ENCODE measurements at regions not wholly inside any gene's neighbourhood (a gene's known extent, or its start where the extent isn't known, plus 50 kb on each side); places are given as distances from the start of the nearest gene placed in this dataset.
"Not testable (repeated sequence)": the region's sequence is repeated elsewhere in the genome, so short reads cannot be mapped to it uniquely, and the experiment has no call there.

DNA sequence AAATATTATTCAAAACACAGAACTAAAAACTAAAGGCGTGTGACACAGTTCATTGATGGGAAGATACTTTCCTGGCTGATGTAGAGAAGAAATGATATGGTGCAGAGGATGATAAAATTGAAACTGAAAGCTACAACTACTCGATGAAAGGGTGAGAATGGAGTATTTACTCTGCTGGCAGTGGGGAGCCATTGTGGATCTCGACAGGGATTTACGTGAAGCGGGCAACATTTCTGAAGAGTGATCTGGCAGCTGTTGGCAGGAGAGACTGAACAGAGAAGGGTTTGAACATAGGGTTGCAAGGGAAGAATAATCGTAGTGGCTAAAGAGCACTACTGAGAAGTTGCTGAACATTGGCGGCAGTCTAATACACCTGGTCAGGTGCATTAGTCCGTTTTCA is 464.9 kb downstream of the PDZRN4 start:
- no peak for DNase-seq
- no peak overlapping the region for H3K4me3 ChIP-seq
- no peaks in the 10 kb centered on the region for H3K27me3 ChIP-seq
- TF ChIP-seq POLR2AphosphoS5 (IDR thresholded peaks at IDR 0.05) (no peak), EP300 (IDR thresholded peaks at IDR 0.05) (no peak), POLR2A (IDR thresholded peaks at IDR 0.05) (no peak)
- TF ChIP-seq, protein P1, sequence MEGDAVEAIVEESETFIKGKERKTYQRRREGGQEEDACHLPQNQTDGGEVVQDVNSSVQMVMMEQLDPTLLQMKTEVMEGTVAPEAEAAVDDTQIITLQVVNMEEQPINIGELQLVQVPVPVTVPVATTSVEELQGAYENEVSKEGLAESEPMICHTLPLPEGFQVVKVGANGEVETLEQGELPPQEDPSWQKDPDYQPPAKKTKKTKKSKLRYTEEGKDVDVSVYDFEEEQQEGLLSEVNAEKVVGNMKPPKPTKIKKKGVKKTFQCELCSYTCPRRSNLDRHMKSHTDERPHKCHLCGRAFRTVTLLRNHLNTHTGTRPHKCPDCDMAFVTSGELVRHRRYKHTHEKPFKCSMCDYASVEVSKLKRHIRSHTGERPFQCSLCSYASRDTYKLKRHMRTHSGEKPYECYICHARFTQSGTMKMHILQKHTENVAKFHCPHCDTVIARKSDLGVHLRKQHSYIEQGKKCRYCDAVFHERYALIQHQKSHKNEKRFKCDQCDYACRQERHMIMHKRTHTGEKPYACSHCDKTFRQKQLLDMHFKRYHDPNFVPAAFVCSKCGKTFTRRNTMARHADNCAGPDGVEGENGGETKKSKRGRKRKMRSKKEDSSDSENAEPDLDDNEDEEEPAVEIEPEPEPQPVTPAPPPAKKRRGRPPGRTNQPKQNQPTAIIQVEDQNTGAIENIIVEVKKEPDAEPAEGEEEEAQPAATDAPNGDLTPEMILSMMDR (IDR thresholded peaks at IDR 0.05) = no peak
- no peaks in the 10 kb centered on the region for H3K4me1 ChIP-seq
- H3K9me3 ChIP-seq = no peaks in the 10 kb centered on the region
- H3K27ac ChIP-seq = no peak overlapping the region
- ATAC-seq (ENCODE audit: low FRiP score in 2 of 2) = no peak
- WGBS, 2 donors = 80 to 84% methylated on average over 8 of the region's 8 CpGs
- no peaks in the 10 kb centered on the region for H3K36me3 ChIP-seq

GRCh38 chr12:41645624-41646023 is 457.5 kb downstream of the PDZRN4 start:
- TF ChIP-seq EP300 (IDR thresholded peaks at IDR 0.05) (no peak), POLR2A (IDR thresholded peaks at IDR 0.05) (no peak), POLR2AphosphoS5 (IDR thresholded peaks at IDR 0.05) (no peak)
- TF ChIP-seq, protein P1 (IDR thresholded peaks at IDR 0.05) = no peak
- no peaks in the 10 kb centered on the region for H3K9me3 ChIP-seq
- ATAC-seq (ENCODE audit: low FRiP score in 2 of 2) (no peak), DNase-seq (no peak)
- no peaks in the 10 kb centered on the region for H3K4me1 ChIP-seq
- H3K36me3 ChIP-seq = no peaks in the 10 kb centered on the region
- no peak overlapping the region for H3K27ac ChIP-seq
- no peak overlapping the region for H3K4me3 ChIP-seq
- WGBS, 2 donors = 75 to 87% methylated on average over 1 of the region's 1 CpG
- H3K27me3 ChIP-seq = no peaks in the 10 kb centered on the region

GRCh38 chr12:41642808-41643207 is 454.7 kb downstream of the PDZRN4 start:
- H3K36me3 ChIP-seq; H3K4me3 ChIP-seq; H3K27me3 ChIP-seq; ATAC-seq (ENCODE audit: low FRiP score in 2 of 2); H3K9me3 ChIP-seq; H3K4me1 ChIP-seq; H3K27ac ChIP-seq: not testable (repeated sequence)
- WGBS, 2 donors = 88 to 98% methylated on average over 9 to 11 of the region's 11 CpGs
- peak in 1 of 2 donors; percentile 46 for DNase-seq

GRCh38 chr12:41636653-41637052 is 448.5 kb downstream of the PDZRN4 start:
- no peak for DNase-seq
- Histone ChIP-seq H3K36me3 (no peaks in the 10 kb centered on the region), H3K9me3 (no peaks in the 10 kb centered on the region), H3K4me1 (no peaks in the 10 kb centered on the region), H3K4me3 (no peak overlapping the region), H3K27ac (no peak overlapping the region), H3K27me3 (no peaks in the 10 kb centered on the region)
- TF ChIP-seq POLR2AphosphoS5 (IDR thresholded peaks at IDR 0.05) (no peak), EP300 (IDR thresholded peaks at IDR 0.05) (no peak), POLR2A (IDR thresholded peaks at IDR 0.05) (no peak)
- TF ChIP-seq, protein P1 (IDR thresholded peaks at IDR 0.05) = no peak
- WGBS, 2 donors = 67 to 78% methylated on average over 4 of the region's 4 CpGs
- no peak for ATAC-seq (ENCODE audit: low FRiP score in 2 of 2)

DNA sequence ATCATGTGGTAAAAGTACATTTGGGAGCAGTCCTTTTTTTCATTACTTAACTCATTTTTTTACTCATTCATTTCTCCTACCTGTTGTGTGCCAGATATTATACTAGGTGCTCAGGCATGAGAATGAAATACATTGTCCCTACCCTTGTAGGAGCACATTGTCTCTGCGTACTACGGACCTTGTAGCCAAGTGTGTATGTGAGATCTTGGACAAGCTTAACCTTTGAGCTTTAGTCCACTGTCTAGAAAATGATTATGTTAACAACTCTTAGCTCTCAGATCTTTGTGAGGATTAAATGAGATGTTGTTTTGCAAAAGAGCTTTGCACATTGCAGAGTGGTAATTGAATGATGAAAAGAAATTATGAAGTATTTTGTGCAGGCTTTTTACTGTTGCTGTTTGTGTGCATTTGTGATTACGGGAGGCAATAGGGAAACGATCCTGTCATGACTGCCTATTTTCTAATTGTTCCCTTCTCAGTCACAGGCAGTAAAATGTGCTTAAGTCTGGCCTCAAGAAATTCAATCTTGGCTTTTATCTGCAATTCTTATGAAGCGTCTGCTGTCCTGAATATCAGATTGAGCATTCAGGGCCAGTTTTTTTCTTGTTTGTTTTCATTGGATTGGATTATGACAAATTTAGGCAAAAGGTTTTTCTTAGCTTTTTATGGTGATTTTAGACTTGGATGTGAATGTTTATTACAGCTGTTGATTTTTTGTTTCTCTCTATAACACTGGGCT is 447.7 kb downstream of the PDZRN4 start:
- DNase-seq (no peak), ATAC-seq (ENCODE audit: low FRiP score in 2 of 2) (no peak)
- no peak for TF ChIP-seq EP300 (IDR thresholded peaks at IDR 0.05)
- TF ChIP-seq POLR2A (IDR thresholded peaks at IDR 0.05) = no peak
- TF ChIP-seq, protein P1 (IDR thresholded peaks at IDR 0.05) = no peak
- TF ChIP-seq POLR2AphosphoS5 (IDR thresholded peaks at IDR 0.05) = no peak
- Histone ChIP-seq H3K4me1 (no peaks in the 10 kb centered on the region), H3K9me3 (peaks cover 0 to 2% (median 0%) of the 10 kb centered on the region in 4 donors), H3K27ac (no peak overlapping the region), H3K27me3 (no peaks in the 10 kb centered on the region), H3K4me3 (no peak overlapping the region), H3K36me3 (no peaks in the 10 kb centered on the region)
- WGBS, 2 donors = 69 to 78% methylated on average over 5 of the region's 5 CpGs
